RWPE2 (cell line): ENCODE measurements at regions not wholly inside any gene's neighbourhood (a gene's known extent, or its start where the extent isn't known, plus 50 kb on each side); places are given as distances from the start of the nearest gene placed in this dataset.

Source experiments
- ATAC-seq: fragments of 200-7000 bp; cut with Tn5 transposase; 3 replicates; pipeline ENCODE4 v1.9.1; 2021; ENCODE audit warnings: low read depth
- DNase-seq: peaks from one replicate; pipeline ENCODE4 v3.0.0-alpha.2; 2020; ENCODE audit warnings: low spot score
- H3K27ac ChIP-seq: fragments of 450-650 bp; 2 replicates; pipeline ENCODE4 v1.5.1; 2017; ENCODE audit warnings: mild to moderate bottlenecking; ENCODE audit not compliant: poor library complexity, severe bottlenecking
- H3K27me3 ChIP-seq: fragments of 250-450 bp; sonication (Bioruptor Pico); 2 replicates; pipeline ENCODE4 v1.5.1; 2021; ENCODE audit warnings: mild to moderate bottlenecking, moderate library complexity; ENCODE audit not compliant: insufficient read depth, poor library complexity, severe bottlenecking
- H3K36me3 ChIP-seq: fragments of 250-450 bp; sonication (Bioruptor Pico); 2 replicates; pipeline ENCODE4 v1.5.1; 2020; ENCODE audit warnings: low read depth, mild to moderate bottlenecking, moderate library complexity
- H3K4me1 ChIP-seq: fragments of 250-450 bp; sonication (Bioruptor Pico); 2 replicates; pipeline ENCODE4 v1.5.1; 2021; ENCODE audit warnings: mild to moderate bottlenecking, moderate library complexity; ENCODE audit not compliant: insufficient read depth, poor library complexity, severe bottlenecking
- H3K4me3 ChIP-seq: fragments of 250-450 bp; sonication (Bioruptor Pico); 2 replicates; pipeline ENCODE4 v1.5.1; 2021; ENCODE audit warnings: mild to moderate bottlenecking, moderate library complexity; ENCODE audit not compliant: severe bottlenecking
- H3K9me3 ChIP-seq: fragments of 250-450 bp; sonication (Bioruptor Pico); 2 replicates; pipeline ENCODE4 v1.5.1; 2021; ENCODE audit warnings: mild to moderate bottlenecking, moderate library complexity; ENCODE audit not compliant: severe bottlenecking
- TF ChIP-seq, protein P1 (sequence below): fragments of 450-650 bp; IDR thresholded peaks from one replicate; pipeline ENCODE4 v1.5.1; 2017; ENCODE audit warnings: mild to moderate bottlenecking, moderate library complexity; ENCODE audit not compliant: poor library complexity, severe bottlenecking

DNA sequence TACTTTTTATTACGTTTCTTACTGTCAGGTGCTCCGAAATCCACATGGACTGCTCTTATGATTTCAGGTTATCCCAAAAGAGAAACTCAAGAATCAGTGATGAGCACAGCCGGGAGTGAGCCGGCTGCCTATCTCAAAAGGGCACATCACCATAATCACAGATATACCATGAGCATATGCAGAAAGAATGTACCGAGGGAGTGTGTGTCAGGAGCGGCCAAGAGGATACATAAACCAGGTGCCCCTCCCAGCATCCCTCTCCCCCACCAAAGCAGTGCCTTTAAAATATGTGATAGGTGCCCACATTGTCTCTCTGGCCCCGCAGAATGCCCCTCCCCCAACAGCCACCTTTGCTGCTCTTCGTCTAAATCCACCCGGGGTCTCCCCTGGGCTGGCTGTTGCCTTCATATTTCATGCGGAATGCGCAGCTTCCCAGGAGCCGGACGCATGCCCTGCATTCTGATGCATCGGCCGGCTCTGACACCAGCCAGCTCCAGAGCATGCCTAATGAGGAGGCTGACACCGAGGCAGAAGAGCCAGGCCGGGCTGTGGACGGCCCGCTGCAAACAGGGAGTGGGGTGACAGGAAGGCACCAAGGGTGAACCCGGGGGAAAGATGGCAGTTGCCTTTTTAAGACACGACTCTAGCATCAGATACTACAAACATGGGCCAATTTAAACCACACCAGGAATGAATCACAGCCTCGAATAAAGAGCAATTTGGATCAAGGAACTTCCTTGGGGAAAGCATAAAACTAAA, 652.3 kb downstream of the BNC2 start:
- ATAC-seq (no peak), DNase-seq (no peak)
- Histone ChIP-seq H3K4me1 (peaks cover under 1% of the 10 kb centered on the region), H3K9me3 (no peaks in the 10 kb centered on the region), H3K27me3 (no peaks in the 10 kb centered on the region), H3K36me3 (no peaks in the 10 kb centered on the region), H3K4me3 (no peak overlapping the region), H3K27ac (no peak overlapping the region)
- TF ChIP-seq, protein P1, sequence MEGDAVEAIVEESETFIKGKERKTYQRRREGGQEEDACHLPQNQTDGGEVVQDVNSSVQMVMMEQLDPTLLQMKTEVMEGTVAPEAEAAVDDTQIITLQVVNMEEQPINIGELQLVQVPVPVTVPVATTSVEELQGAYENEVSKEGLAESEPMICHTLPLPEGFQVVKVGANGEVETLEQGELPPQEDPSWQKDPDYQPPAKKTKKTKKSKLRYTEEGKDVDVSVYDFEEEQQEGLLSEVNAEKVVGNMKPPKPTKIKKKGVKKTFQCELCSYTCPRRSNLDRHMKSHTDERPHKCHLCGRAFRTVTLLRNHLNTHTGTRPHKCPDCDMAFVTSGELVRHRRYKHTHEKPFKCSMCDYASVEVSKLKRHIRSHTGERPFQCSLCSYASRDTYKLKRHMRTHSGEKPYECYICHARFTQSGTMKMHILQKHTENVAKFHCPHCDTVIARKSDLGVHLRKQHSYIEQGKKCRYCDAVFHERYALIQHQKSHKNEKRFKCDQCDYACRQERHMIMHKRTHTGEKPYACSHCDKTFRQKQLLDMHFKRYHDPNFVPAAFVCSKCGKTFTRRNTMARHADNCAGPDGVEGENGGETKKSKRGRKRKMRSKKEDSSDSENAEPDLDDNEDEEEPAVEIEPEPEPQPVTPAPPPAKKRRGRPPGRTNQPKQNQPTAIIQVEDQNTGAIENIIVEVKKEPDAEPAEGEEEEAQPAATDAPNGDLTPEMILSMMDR: no peak

DNA sequence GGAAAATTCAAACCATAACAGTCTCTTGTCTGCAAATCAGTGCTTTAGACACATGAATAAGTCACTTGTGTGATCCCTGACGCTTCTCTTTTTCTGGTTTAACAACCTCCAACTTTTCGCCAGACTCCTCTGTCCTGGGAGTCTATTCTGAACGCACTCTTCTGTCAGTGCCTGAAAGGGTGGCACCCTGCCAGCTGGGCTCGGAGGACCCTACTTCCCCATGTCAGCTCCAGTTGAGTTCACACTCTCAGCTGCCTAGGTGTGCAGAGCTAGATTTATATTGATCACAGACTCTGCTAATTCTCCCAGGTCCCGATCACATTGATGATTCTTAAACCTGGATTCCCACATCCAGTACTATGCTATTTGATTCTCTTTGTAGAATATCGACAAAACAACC, 649.1 kb downstream of the BNC2 start:
- no peak overlapping the region for H3K4me3 ChIP-seq
- no peak for DNase-seq
- peaks cover 7% of the 10 kb centered on the region for H3K4me1 ChIP-seq

DNA sequence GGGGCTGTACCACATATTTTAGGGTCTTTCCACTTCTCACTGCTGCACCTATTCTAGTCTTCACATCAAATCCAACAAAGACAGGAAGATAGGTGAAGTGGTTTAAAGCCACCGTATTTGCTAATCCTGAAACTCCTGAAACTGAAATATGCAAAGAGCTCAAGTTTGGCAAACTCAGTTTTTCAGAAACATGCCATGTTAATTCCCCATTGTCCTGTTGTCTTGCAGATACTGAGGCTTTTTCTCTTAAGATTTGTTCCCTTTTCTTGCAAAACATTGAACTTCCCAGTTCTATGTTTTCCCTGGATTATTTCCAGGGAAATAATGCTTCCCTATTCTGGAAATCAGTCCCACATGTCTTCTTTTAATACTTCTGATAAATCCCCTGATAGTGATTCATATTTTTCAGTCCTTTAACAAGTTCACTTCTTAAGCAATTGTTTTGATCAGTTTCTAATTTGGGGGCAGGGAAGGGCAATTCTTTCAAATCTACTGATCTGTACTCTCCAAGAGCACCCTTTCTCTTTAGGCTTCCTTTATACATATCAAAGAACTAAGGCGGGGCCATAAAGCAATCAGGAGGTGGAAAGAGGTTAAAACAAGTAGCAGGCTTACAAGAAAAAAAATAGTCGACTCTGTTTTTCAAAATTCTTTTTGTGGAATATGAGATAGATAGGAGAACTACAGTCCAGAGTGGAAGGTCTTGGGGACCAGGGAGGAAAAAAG, 648.5 kb downstream of the BNC2 start:
- no peaks in the 10 kb centered on the region for H3K27me3 ChIP-seq
- no peak overlapping the region for H3K4me3 ChIP-seq
- H3K9me3 ChIP-seq: no peaks in the 10 kb centered on the region
- H3K36me3 ChIP-seq: no peaks in the 10 kb centered on the region
- DNase-seq (no peak), ATAC-seq (no peak)
- TF ChIP-seq, protein P1: no peak
- H3K4me1 ChIP-seq: peaks cover 7% of the 10 kb centered on the region
- no peak overlapping the region for H3K27ac ChIP-seq

More for the DNA sequence above, 649.1 kb downstream of the BNC2 start:
- H3K9me3 ChIP-seq: no peaks in the 10 kb centered on the region
- H3K36me3 ChIP-seq: no peaks in the 10 kb centered on the region
- TF ChIP-seq, protein P1: no peak
- no peak overlapping the region for H3K27ac ChIP-seq
- no peak for ATAC-seq
- no peaks in the 10 kb centered on the region for H3K27me3 ChIP-seq

DNA sequence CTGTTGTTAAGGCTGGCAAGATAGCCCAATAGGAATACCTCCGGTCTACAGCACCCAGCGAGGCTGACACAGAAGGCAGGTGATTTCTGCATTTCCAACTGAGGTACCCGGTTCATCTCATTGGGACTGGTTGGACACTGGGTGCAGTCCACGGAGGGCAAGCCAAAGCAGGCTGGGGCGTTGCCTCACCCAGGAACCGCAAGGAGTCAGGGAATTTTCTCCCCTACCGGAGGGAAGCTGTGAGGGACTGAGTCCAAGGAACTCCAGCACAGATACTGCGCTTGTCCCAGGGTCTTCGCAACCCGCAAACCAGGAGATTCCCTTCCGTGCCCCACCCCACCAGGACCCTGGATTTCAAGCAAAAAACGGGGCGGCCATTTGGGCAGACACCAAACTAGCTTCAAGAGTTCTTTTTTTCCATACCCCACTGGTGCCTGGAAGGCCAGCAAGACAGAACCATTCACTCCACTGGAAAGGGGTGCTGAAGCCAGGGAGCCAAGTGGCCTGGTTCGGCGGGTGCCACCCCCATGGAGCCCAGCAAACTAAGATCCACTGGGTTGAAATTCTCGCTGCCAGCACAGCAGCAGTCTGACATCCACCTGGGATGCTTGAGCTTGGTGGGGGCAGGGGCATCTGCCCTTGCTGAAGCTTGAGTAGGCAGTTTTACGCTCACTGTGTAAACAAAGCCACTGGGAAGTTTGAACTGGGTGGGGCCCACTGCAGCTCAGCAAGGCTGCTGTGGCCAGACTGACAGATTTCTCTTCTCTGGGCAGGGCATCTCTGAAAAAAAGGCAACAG, 647.2 kb downstream of the BNC2 start:
- Histone ChIP-seq H3K27ac (no peak overlapping the region), H3K4me3 (no peak overlapping the region), H3K4me1 (peaks cover 7% of the 10 kb centered on the region), H3K36me3 (no peaks in the 10 kb centered on the region), H3K27me3 (no peaks in the 10 kb centered on the region), H3K9me3 (no peaks in the 10 kb centered on the region)
- ATAC-seq: peak; percentile 79
- TF ChIP-seq, protein P1: no peak
- DNase-seq: no peak
